OCI-LY3 (cell line): ENCODE measurements at regions not wholly inside any gene's neighbourhood (a gene's known extent, or its start where the extent isn't known, plus 50 kb on each side); places are given as distances from the start of the nearest gene placed in this dataset.

ENCODE experiments used
- H2AFZ ChIP-seq: fragments of 200-600, 300-600 bp; shearing (Covaris generic); 2 replicates; pipeline ENCODE4 v1.6.0; 2014; ENCODE audit warnings: antibody characterized with exemption, low read depth, low read length
- H3K27ac ChIP-seq: fragments of 200-600, 300-600 bp; sonication (generic); 2 replicates; pipeline ENCODE4 v1.5.1; 2014; ENCODE audit warnings: mild to moderate bottlenecking, low read length, moderate library complexity, mixed read lengths
- H3K27me3 ChIP-seq: fragments of 200-600, 300-600 bp; sonication (generic); 2 replicates; pipeline ENCODE4 v1.6.1; 2014; ENCODE audit warnings: low read depth, low read length, mixed read lengths
- H3K36me3 ChIP-seq: fragments of 200-600, 300-600 bp; sonication (generic); replicated peaks from 2 replicates; pipeline ENCODE3; 2014; ENCODE audit warnings: low read depth, low read length, mixed read lengths
- H3K4me1 ChIP-seq: fragments of 300-600, 200-600 bp; sonication (generic); 2 replicates; pipeline ENCODE4 v1.6.1; 2014; ENCODE audit warnings: low read length, mixed read lengths
- H3K4me2 ChIP-seq: fragments of 200-600, 300-600 bp; sonication (generic); 2 replicates; pipeline ENCODE4 v1.6.1; 2014; ENCODE audit warnings: low read length, mixed read lengths
- H3K4me3 ChIP-seq: fragments of 300-600, 200-600 bp; sonication (generic); 2 replicates; pipeline ENCODE4 v1.5.1; 2014; ENCODE audit warnings: antibody characterized with exemption, mild to moderate bottlenecking, low read length, moderate library complexity
- H3K79me2 ChIP-seq: fragments of 300-600, 200-600 bp; shearing (Covaris generic); 2 replicates; pipeline ENCODE4 v1.6.1; 2014; ENCODE audit warnings: mild to moderate bottlenecking, low read length, mixed read lengths
- H3K9ac ChIP-seq: fragments of 300-600, 200-600 bp; shearing (Covaris generic); 2 replicates; pipeline ENCODE4 v1.6.0; 2014; ENCODE audit warnings: mild to moderate bottlenecking, low read length, moderate library complexity
- H3K9me3 ChIP-seq: fragments of 200-600, 300-600 bp; shearing (Covaris generic); 2 replicates; pipeline ENCODE4 v1.6.1; 2014; ENCODE audit warnings: low read length, mixed read lengths; ENCODE audit not compliant: insufficient read depth
- H4K20me1 ChIP-seq: fragments of 200-600, 300-600 bp; sonication (generic); 2 replicates; pipeline ENCODE4 v1.6.1; 2016; ENCODE audit warnings: low read length, mixed read lengths; ENCODE audit not compliant: insufficient read depth
- CTCF ChIP-seq: fragments of 200-600, 300-600 bp; sonication (generic); IDR thresholded peaks from 2 replicates; pipeline ENCODE4 v1.5.1; 2014; ENCODE audit warnings: antibody characterized with exemption, low read length, low read depth
- EZH2phosphoT487 ChIP-seq: fragments of 200-600 bp; shearing (Covaris generic); IDR thresholded peaks from 2 replicates; pipeline ENCODE4 v1.6.1; 2018; ENCODE audit warnings: antibody characterized with exemption, mixed run types, low read depth

GRCh38 chr1:194730304-194730703 is 1543.9 kb upstream of the B3GALT2 start:
- Histone ChIP-seq H3K9ac (no peak overlapping the region), H3K36me3 (no peaks in the 10 kb centered on the region), H3K79me2 (no peaks in the 10 kb centered on the region), H3K4me2 (no peak overlapping the region), H3K9me3 (no peaks in the 10 kb centered on the region), H2AFZ (no peak overlapping the region), H3K4me1 (no peaks in the 10 kb centered on the region), H4K20me1 (no peaks in the 10 kb centered on the region), H3K27me3 (no peaks in the 10 kb centered on the region), H3K4me3 (no peak overlapping the region), H3K27ac (no peak overlapping the region)
- TF ChIP-seq CTCF (no peak), EZH2phosphoT487 (no peak)

- no peaks in the 10 kb centered on the region for H3K9me3 ChIP-seq
- no peaks in the 10 kb centered on the region for H3K79me2 ChIP-seq
- no peaks in the 10 kb centered on the region for H3K27me3 ChIP-seq
- no peak overlapping the region for H3K9ac ChIP-seq
- H3K4me2 ChIP-seq: no peak overlapping the region
- TF ChIP-seq EZH2phosphoT487 (no peak), CTCF (no peak)
- no peaks in the 10 kb centered on the region for H3K36me3 ChIP-seq
- no peak overlapping the region for H2AFZ ChIP-seq
- no peak overlapping the region for H3K4me3 ChIP-seq
- no peak overlapping the region for H3K27ac ChIP-seq
- no peaks in the 10 kb centered on the region for H3K4me1 ChIP-seq
- H4K20me1 ChIP-seq: no peaks in the 10 kb centered on the region
Observed at GRCh38 chr1:194723067-194723466, 1536.7 kb upstream of the B3GALT2 start.

- H3K4me1 ChIP-seq: no peaks in the 10 kb centered on the region
- TF ChIP-seq CTCF: no peak
- no peak for TF ChIP-seq EZH2phosphoT487
- no peak overlapping the region for H3K4me3 ChIP-seq
- H3K79me2 ChIP-seq: no peaks in the 10 kb centered on the region
- no peaks in the 10 kb centered on the region for H3K36me3 ChIP-seq
- H3K9ac ChIP-seq: no peak overlapping the region
- H3K27ac ChIP-seq: no peak overlapping the region
- no peaks in the 10 kb centered on the region for H3K27me3 ChIP-seq
- no peaks in the 10 kb centered on the region for H3K9me3 ChIP-seq
- no peak overlapping the region for H3K4me2 ChIP-seq
- no peaks in the 10 kb centered on the region for H4K20me1 ChIP-seq
- H2AFZ ChIP-seq: no peak overlapping the region
Observed at GRCh38 chr1:194717941-194718340, 1531.5 kb upstream of the B3GALT2 start.

- H3K27ac ChIP-seq: no peak overlapping the region
- H4K20me1 ChIP-seq: no peaks in the 10 kb centered on the region
- no peaks in the 10 kb centered on the region for H3K9me3 ChIP-seq
- no peak overlapping the region for H3K4me3 ChIP-seq
- H3K9ac ChIP-seq: no peak overlapping the region
- TF ChIP-seq CTCF (no peak), EZH2phosphoT487 (no peak)
- H3K4me1 ChIP-seq: no peaks in the 10 kb centered on the region
- H3K27me3 ChIP-seq: no peaks in the 10 kb centered on the region
- no peaks in the 10 kb centered on the region for H3K79me2 ChIP-seq
- H2AFZ ChIP-seq: no peak overlapping the region
- H3K36me3 ChIP-seq: no peaks in the 10 kb centered on the region
- H3K4me2 ChIP-seq: no peak overlapping the region
Observed at GRCh38 chr1:194717334-194717733, 1530.9 kb upstream of the B3GALT2 start.
